Amygdala (tissue), 56 donors: ENCODE measurements at regions not wholly inside any gene's neighbourhood (a gene's known extent, or its start where the extent isn't known, plus 50 kb on each side); places are given as distances from the start of the nearest gene placed in this dataset.

Source experiments
- DNase-seq, 56 donors: peaks; one replicate each; lab custom pipeline; 2025; lab: John Stamatoyannopoulos, UW

DNA sequence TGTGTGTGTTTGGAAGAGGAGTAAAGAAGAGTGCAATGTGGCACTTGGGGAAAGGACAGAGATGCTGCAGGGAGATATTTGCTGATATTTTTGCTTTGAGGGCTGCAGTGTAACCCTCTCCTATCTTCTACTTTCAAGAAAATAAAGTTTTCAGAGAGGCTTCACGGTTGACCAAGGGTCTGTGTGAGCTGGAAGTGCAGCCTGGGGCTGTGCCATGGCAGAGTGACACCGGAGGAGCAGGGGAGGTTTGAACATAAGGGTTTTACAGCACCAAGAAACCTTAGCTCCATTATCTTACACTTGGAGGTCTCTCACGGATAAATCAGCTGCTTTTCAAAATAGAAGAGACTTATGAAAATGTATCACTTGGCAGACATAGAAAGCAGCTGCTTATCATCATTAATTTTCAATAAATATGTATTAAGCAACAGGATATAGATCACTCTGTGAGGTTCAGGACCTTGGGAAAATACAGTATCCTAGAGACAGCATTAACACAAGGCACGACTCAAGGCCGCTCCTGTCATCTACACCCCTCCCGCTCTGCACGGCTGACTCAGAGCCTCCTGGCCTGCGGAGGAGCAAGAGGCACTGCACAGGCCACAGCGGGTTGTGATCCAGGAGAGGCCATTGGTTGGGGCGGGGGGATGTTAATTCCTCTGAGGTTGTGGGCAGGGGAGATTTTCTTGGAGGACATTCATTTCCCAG, 127.8 kb downstream of the COPS8 start:
- DNase-seq, result no peak

GRCh38 chr2:237214030-237214675, 128.5 kb downstream of the COPS8 start:
- no peak for DNase-seq

GRCh38 chr2:237214963-237215362, 129.3 kb downstream of the COPS8 start:
- DNase-seq, result no peak

DNA sequence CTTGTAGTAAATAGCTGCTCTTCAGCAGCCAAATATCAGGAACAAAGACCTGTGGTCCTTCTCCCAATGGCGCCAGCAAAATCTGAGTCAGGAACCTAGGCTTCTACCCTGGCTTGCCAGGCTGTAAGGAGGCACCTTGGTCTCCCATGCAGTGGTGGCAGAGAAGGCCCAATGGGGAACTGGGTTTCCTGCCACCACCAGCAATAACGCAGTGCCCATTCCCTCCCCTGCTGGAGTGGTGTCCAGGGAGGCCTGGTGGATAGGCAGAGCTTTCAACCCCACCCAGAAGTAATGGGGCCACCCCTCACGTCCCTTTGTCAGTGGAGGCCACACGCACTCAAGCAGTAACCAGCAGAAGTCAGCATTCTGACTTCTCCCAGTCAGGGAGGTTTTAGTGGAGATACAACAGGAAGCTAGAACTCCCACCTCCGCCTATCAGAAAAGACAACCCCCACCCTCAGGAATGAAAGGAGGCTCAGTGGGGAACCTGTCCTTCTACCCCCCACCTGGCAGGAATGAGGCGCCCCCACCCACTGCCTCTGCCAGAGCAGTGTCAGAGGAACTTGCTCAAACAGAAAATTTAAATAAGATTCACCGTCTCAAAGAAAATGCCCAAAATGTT, 132.4 kb downstream of the COPS8 start:
- no peak for DNase-seq

DNA sequence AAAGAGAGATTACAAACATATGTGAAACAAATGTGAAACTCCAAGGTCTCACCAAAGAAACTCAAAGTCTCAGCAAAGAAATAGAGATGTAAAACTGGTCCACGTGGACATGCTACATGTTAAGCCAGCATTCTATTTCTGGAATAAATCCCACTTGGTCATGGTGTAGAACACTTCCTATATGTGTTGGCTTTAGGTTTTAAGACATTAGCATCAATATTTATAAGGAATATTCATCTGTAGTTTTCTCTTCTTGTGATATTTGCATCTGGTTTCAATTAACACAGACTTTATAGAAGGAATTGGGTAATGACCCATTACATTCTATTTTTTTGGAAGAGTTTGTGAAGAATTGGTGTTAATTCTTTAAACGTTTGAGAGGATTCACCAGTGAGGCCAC, 133.1 kb downstream of the COPS8 start:
- DNase-seq, result no peak

DNA sequence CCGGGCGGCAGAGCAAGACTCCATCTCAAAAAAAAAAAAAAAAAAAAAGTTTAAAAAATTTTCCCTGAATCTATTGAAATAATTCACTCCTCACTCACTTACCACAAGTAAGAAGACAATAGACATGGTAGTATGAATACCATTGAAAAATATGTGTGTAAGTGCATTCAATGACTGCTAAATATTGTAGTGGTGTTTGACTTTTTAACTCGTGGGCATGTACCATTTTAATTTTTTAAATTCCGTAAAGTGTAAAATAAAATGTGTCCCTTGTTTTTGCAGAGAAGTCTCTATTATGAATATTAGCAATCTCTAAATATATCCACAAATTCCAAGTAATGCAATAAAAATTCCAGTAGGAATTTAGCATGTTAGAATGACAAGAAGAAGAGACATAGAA, 134.1 kb downstream of the COPS8 start:
- no peak for DNase-seq

- DNase-seq, result no peak
Observed at GRCh38 chr2:237221443-237221842, 135.8 kb downstream of the COPS8 start.

- DNase-seq, result no peak
Observed at GRCh38 chr2:237222178-237222577, 136.5 kb downstream of the COPS8 start.

DNA sequence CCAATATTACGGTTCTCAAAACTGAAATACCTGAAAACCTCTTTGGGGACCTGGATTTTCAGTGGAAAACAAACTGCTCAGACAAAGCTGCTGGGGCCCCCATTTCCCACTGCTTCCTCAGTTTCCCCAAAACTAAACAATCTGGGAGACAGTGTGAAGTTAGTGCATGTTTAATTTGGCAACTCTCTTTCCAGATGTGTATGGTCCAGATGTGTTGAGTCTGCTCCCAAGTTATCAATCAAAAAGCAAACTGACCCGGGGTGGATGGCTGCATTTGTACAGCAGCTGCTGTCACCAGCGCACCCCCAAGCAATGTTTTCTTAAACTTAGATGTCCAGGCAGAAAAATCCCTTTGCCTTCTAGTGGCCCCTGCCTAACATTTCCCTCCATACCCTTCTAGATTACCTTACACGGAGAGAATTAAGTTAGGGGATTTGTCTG, 136.9 kb downstream of the COPS8 start:
- DNase-seq, result no peak

GRCh38 chr2:237223201-237223861, 137.6 kb downstream of the COPS8 start:
- no peak for DNase-seq

GRCh38 chr2:237227190-237227589, 141.5 kb downstream of the COPS8 start:
- DNase-seq, result no peak

DNA sequence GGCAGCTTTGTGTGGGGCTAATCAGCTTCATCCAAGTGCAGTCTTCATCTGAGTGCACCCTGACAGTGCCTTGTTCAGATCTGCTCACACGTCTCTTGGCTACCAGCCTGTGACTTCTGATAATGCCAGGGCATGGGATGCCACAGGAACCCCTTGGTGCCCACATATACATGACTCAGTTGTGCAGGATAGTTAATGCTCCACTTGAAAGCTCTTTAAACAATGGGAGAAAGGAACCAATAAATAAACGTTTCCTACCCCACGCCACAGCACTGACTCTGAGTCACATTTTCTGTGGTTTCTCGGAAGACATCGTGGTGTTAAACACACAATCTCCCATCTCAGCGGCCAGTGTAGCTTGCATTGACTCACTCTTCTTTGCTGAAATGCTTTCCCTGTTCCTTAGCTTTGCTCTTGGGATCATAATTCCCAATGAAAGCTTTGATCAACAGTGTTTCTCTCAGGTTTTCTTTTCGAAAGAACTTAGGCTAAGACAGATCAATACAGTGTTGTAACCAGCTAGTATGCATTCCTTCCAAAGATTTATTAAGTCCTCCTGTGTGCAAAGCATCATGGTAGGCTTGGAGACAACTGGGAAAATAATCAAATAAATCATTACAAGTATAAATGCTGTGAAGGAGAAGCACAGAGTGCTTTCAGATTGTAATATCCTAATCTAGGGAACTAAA, 142.0 kb downstream of the COPS8 start:
- no peak for DNase-seq

DNA sequence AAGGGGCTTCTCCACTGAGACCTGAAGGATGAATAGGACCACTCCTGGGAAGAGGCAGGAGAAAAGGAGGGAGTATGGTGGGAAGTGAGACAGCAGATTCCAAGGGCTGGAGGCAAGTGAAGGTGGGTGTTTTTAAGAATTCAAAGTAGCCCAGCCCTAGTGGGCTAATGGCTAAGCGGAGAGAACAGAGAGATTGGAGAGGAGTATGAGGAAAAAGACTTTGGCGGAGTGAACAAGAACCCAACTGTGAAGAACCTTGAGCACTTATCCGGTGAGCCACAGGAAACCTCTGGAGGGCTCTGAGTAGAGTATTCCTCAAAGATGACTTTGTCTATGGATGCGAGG, 142.6 kb downstream of the COPS8 start:
- no peak for DNase-seq

- DNase-seq, result no peak
Observed at GRCh38 chr2:237229905-237230304, 144.2 kb downstream of the COPS8 start.

DNA sequence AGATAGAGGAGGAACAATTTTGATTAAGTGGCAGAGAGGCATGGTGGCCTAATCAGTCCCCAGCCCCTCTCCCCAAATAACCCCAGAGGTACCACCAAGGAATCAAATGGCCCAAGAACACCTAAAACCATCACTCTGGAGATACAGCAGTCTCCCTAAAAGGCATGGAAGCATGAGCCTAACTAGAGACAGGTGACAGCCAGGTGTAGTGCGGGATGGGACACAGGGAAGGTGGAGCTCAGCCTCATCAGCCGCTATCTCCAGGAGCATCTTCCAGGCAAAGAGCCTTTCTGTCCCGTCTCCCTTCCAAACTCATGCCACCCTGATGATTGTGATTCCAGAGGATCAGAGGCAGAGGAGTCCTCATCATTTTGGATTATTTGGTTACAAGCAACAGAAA, 144.7 kb downstream of the COPS8 start:
- DNase-seq, result no peak

GRCh38 chr2:237231593-237231992, 145.9 kb downstream of the COPS8 start:
- DNase-seq, result no peak

GRCh38 chr2:237232166-237232565, 146.5 kb downstream of the COPS8 start:
- DNase-seq, result no peak

DNA sequence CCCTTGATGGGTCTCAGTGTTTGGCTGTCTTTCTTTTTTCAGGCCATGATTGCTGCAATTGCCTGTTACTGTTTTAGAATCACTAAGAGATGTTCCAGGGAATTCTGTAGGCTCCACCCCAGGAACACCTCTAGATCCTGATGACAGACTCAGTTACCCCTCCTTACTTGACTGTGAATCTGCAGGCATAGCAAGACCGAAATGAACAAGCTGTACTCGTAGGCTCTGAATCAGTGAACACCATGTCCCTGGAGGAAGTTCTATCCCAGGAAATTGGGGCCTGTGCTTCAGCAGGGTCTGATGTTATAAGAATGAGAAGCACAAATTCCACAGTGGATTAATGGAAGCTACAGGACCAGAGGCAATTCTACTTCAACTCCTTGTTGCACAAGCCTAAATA, 148.6 kb downstream of the COPS8 start:
- DNase-seq, result no peak

GRCh38 chr2:237235383-237236095, 149.8 kb downstream of the COPS8 start:
- peak in 1 of 56 donors; percentile 15 for DNase-seq

DNA sequence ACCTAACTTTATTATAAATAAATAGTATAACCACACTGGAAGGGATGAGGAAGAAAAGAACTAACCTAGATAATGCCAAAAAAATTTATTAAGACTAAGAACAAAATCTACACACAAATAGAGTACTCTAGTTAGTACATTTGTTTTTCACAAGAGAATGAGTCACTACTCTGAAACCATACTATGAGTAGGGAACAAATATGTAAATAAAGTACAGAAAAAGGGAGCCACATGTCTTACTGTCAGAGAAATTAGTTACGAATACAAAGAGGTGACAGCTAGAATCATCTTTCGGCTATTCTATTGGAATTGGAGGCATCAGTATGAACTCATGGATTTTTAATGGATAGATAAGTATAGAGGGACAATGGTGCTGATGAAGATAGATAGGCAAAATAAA, 150.5 kb downstream of the COPS8 start:
- no peak for DNase-seq
